ENCODE measurements at regions not wholly inside any gene's neighbourhood (a gene's known extent, or its start where the extent isn't known, plus 50 kb on each side); places are given as distances from the start of the nearest gene placed in this dataset.

GRCh38 chr4:152099555-152099954, 338.7 kb upstream of the GATB start:
- no peak overlapping the region for H3K4me3 ChIP-seq (ENCODE audit: low read depth, low read length)
- no peak for DNase-seq (ENCODE audit: low read depth, low spot score)
- TF ChIP-seq, protein P1, sequence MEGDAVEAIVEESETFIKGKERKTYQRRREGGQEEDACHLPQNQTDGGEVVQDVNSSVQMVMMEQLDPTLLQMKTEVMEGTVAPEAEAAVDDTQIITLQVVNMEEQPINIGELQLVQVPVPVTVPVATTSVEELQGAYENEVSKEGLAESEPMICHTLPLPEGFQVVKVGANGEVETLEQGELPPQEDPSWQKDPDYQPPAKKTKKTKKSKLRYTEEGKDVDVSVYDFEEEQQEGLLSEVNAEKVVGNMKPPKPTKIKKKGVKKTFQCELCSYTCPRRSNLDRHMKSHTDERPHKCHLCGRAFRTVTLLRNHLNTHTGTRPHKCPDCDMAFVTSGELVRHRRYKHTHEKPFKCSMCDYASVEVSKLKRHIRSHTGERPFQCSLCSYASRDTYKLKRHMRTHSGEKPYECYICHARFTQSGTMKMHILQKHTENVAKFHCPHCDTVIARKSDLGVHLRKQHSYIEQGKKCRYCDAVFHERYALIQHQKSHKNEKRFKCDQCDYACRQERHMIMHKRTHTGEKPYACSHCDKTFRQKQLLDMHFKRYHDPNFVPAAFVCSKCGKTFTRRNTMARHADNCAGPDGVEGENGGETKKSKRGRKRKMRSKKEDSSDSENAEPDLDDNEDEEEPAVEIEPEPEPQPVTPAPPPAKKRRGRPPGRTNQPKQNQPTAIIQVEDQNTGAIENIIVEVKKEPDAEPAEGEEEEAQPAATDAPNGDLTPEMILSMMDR (IDR thresholded peaks at IDR 0.05; ENCODE audit: insufficient read depth, low read length, missing control alignments) = no peak
- ChIA-PET POLR2A (interaction anchor here (0.6 kb wide), 1 partner anchor 354 kb away, joined by 3 read pairs; no protein-coding TSS in a partner anchor), CTCF (no interaction called here)

GRCh38 chr4:152099061-152099425, 338.2 kb upstream of the GATB start:
- no peak overlapping the region for H3K4me3 ChIP-seq (ENCODE audit: low read depth, low read length)
- POLR2A ChIA-PET = interaction anchor here (0.6 kb wide), 1 partner anchor 354 kb away, joined by 3 read pairs; no protein-coding TSS in a partner anchor
- TF ChIP-seq, protein P1 (IDR thresholded peaks at IDR 0.05; ENCODE audit: insufficient read depth, low read length, missing control alignments) = no peak
- no peak for DNase-seq (ENCODE audit: low read depth, low spot score)
- CTCF ChIA-PET = no interaction called here

DNA sequence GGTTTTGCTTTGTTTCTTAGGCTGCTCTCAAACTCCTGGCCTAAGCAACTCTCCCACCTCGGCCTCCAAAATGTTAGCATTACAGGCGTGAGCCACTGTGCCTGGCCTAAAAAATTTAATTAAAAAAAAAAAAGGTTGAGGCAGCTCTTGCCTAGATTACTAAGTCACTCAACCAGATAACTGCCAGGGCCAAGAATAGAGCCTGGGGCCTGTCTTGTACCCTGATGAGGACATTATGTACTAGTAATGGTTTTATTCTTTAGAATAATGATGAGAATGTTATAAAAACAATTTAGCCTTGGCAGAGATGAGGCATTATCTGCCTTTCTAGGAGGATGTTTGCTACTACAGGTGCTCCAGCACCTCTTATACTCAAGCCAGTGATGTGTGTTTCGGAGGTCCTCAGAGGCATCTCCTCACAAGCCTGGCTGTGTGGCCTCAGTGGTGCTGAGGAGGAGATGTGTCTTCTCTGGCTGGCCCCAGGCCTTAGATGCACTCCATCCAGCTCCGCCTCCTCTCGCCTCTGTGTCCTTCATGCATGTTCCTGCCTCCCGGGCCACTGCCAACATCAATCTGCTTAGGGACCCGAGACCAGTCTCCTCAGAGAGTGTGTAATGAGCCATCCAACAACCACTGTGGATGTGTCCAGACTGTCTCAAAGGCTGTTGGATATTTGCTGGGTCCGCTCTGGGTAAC, 337.7 kb upstream of the GATB start:
- DNase-seq (ENCODE audit: low read depth, low spot score) = no peak
- POLR2A ChIA-PET = no interaction called here
- H3K4me3 ChIP-seq (ENCODE audit: low read depth, low read length) = no peak overlapping the region
- CTCF ChIA-PET = no interaction called here
- TF ChIP-seq, protein P1 (IDR thresholded peaks at IDR 0.05; ENCODE audit: insufficient read depth, low read length, missing control alignments) = no peak

DNA sequence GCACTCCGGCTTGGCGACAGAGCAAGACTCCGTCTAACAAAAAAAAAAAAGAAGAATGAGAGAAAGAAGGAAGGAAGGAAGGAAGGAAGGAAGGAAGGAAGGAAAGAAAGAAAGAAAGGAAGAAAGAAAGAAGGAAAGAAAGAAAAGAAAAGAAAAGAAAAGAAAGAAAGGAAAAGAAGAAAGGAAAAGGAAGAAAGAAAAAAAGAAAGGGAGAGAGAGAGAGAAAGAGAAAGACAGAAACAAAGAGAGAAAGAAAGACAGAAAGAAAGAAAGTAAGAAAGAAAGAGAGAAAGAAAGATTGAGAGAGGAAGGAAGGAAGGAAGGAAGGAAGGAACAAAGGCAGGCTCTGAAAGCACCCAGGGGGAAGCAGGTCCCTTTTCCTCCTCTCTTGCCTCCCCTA, 336.6 kb upstream of the GATB start:
- CTCF ChIA-PET = no interaction called here
- no peak overlapping the region for H3K4me3 ChIP-seq (ENCODE audit: low read depth, low read length)
- POLR2A ChIA-PET = no interaction called here
- DNase-seq (ENCODE audit: low read depth, low spot score) = no peak
- TF ChIP-seq, protein P1 (IDR thresholded peaks at IDR 0.05; ENCODE audit: insufficient read depth, low read length, missing control alignments) = no peak

DNA sequence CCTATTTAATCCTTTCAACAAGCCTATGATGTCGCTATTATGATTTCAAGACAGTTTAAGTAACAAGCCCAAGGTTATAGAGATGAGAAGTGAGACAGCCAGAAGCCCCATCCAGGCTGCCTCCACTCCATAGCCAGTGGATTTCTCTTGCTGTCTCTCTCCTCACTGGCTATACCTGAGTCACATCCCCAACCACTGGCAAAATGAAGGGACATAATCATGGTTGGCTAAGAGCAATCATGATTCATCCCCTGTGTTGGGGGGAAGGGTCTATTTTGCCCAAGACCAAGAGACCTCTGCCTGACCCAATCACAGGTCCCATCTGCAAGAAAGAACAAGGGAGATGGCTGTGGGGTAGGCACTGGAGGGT, 334.9 kb upstream of the GATB start:
- ChIA-PET CTCF (no interaction called here), POLR2A (no interaction called here)
- no peak overlapping the region for H3K4me3 ChIP-seq (ENCODE audit: low read depth, low read length)
- TF ChIP-seq, protein P1 (IDR thresholded peaks at IDR 0.05; ENCODE audit: insufficient read depth, low read length, missing control alignments) = no peak
- no peak for DNase-seq (ENCODE audit: low read depth, low spot score)

DNA sequence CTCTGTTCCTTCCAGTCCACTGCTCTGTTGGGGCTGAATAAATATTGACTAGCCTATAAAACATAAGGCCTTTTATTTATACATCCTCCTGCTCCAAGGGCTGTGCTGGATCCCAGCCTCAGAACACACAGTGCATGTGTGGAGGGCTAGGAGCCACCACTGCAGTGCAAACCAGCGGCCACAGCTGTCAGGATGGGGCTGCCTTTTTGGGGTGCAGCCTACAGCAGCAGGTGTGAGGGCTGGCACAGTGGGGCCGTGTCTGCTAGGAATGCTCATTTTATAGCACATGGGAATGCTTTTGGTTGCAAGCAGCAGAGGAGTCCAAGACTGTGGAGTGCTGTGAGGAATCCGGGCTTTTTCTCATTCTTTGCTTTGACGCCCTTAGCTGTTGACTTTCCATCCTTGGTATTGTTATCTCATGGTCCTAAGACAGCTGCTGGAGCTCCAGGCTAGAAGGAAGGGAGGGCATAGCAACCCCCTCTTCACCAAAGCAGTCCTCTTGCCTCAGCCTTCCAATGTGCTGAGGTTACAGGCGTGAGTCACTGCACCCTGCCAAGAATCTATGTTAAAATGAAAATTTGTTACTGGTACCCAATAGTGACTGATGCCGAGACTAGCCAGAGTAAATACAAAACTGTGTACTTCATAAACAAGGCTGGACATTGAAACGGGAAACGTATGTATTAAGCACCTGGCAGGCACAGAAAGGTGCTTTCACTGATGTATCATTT, 334.3 kb upstream of the GATB start:
- no peak for DNase-seq (ENCODE audit: low read depth, low spot score)
- ChIA-PET POLR2A (no interaction called here), CTCF (no interaction called here)
- H3K4me3 ChIP-seq (ENCODE audit: low read depth, low read length) = no peak overlapping the region
- TF ChIP-seq, protein P1 (IDR thresholded peaks at IDR 0.05; ENCODE audit: insufficient read depth, low read length, missing control alignments) = no peak
